Left renal cortex interstitium (tissue), 4 donors: ENCODE measurements at regions not wholly inside any gene's neighbourhood (a gene's known extent, or its start where the extent isn't known, plus 50 kb on each side); places are given as distances from the start of the nearest gene placed in this dataset.

Source experiments
- DNase-seq, 4 donors: peaks; one replicate each; pipeline ENCODE4 v3.0.0-alpha.2; 2013; ENCODE audit warnings: low read depth in 4 of 4, low spot score in 2 of 4, missing footprints in 1 of 4

DNA sequence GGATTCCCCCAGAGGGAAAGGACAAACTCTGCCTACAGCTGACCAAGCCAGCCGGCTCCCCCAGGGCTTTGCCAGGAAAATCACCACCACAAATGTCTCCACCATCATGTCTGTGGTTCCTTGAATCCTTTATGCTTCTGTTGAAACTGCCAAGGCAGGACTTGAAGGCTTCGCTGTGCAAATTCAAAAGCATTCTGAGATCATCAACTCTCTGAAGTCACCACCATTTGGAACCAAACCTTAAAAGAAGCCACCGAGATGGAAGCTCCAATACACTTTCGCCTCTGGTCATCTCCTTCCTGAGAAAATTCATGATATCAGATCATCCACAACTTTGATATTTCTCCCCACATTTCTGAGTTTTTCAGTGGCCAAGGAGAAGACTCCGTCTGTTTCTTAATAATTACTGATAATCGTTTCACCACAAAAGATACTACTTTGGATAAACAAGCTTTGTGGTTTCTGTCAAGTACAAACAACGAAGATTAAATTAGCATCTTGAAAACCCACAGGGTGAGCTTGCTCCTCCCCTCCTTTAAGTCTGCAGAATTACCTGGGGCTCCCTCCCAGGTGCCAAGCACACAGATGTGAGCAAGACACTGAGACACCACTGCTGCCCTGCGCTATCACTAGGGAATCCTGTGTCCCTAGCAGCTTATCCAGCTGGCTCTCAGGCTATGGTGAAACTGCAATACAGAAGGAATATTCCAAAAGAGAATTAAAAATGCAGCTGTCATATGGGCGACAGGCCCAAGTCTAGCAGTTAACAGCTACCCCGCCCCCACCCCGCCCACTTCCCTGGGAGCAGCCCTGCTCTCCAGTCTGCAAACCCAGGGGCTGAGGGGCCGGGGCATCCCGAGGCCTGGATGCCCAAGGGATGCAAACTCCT, 125.0 kb upstream of the TBL1X start:
- DNase-seq, result no peak

DNA sequence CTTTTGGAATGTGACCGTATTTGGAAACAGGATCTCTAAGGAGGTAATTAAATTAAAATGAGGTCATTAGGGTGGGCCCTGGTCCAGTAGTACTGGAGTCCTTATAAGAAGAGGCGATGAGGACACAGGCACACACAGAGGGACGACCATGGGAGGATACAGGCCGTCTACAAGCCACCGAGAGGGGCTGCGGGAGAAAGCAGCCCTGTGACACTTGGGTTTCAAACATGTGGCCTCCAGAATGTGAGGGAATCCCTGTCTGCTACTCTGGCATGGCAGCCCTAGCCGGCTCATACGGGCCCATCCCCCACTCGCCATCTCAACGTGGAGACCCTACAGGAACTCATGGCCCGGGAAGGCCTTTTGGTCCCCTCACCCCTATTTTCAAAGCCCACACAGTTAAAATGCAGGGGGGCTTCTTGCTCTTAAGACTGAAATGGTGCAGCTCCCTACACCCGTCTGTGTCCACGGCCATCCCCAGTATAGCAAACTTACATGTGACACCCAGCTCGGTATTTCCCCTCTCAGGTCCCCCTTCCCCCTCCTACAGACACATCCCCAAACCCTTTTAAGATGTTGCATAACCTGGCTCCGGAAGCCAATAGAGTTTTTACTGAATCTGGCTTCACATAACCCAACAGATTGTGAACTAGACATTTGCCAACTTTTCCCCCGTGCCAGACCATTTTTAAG, 124.1 kb upstream of the TBL1X start:
- DNase-seq, result no peak

DNA sequence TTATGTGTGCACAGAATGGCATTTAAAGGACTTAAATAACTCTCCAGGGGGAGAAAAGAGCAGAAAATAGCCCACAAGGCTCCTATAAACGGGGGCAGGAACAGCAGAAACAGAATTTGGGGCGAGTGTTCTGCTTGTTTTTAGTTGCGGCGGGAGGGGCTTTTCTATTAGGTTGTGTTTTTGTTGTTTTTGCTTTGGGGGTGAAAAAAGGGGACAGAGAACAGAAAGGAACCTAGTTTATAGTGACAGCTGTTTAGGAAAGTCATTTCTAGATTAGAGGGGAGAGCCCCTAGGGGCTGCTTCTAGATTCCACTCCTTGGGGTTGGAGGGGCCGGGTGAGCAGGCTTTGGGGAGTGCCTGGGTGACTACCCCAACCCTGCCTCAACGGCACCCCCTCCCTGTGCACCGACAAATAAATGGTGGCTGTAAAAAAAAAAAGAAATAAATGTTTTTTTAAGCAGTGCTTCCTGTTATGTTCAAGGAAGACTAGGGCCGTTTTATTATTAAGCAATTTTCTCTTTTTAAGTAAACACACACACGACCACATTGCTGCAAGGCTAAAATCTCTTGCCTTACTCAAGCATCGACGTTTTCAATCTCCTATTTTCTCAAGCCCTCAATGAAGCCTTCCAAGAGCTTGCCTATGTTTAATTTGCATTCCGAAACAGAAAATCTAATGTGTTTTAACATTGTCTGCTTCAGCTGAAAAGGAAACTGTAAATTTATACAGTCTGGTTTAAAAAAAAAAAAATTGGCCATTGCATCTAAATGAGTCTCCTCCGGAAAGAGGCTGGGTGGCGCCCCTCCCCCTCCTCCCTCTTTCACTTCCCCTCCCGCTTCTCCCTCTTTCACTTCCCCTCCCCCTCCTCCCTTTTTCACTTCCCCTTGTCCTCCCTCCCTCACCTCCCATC, 123.3 kb upstream of the TBL1X start:
- DNase-seq, result peak in 1 of 4 donors; percentile 43

DNA sequence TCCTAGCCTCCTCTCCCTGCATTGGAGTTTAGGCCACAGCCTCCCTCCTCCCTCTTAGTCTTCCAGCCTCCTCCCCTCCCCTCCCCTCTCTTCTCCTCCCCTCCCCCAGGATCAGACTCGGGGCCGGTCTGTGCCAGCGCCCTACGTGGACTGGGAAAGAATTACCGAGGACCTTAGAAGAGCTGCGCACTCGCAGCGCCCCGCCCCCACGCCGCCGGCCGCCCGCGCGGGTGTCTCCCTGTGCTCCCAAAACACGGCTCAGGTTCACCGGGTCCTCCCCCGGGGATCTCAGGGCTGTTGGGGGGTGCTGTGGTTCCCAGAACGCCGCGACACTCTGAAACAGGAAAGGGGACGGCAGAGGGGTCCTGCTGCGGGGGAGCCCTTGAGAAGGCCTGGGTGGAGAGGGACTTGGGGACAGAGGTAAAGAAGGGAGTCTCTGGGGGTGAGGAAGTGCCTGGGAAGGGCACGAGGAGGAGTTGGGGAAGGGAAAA, 122.3 kb upstream of the TBL1X start:
- DNase-seq, result peak in 2 of 4 donors; percentile 58 to 77

DNA sequence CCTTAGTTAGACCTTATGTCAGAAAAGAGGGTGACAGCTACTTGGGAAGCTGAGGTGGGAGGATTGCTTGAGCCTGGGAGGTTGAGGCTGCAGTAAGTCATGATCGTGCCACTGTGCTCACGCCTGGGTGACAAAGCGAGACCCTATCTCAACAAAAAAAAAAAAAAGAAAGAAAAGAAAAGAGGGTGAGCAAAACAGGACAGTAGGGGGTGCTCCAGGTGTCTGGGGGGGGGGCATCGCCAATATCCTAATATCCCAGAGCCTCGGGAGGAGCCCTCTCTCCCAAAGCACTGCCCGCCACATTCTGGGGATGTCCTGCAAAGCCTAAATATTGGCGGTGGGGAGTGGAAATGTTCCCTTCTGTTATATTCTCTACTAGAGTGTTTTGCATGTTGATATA, 120.9 kb upstream of the TBL1X start:
- no peak for DNase-seq

DNA sequence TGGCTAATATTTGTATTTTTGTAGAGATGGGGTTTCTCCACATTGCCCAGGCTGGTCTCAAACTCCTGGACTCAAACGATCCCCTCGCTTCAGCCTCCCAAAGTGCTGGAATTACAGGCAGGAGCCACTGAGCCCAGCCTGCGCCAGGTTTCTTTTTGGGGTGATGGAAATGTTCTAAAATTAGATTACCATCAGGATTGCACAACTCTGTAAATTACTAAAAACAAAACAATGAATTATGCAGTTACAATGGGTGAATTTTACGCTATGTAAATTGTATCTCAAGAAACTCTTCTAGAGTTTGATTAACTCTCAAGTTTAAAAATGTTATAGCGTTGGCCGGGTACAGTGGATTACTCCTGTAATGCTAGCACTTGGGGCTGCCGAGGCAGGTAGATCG, 118.9 kb upstream of the TBL1X start:
- no peak for DNase-seq

DNA sequence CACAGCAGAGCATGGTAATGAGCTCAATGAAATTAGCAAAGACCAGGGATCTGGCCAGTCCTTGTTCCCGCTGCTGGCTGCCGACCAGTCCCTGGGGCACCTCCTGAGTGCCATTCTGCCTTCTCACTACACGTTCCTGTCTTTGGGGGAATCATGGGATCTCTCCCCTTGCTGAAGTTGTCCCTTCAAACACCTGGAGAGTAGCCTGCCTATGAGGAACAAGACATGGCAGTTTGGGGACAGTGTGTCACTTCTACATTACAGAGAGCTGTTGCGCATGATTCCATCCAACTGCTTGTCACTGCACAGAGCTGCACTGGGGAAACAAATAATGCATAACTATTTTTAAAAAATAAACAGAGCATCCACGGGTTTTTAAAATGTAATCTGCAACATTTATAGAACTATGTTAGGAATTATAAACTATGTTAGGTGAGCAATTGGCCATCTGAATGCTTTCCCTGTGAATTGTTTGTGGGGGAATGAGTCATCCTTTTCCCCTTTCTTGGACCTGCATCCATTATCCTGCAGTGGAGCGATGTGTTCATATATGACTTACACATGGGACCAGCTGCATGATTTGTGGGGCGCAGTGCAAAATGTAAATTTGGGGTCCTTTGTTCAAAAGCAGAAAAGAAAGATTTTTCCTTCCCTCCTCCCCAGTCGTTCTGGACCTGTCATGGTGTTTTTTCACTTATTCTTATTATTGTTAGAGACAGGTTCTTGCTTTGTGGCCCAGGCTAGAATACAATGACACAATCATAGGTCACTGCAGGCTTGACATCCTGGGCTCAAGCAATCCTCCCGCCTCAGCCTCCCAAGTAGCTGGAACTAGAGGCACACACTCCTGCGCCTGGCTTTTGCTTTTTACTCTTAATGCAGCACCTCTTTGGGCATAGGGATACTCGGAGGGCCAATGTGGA, 115.0 kb upstream of the TBL1X start:
- DNase-seq, result no peak

DNA sequence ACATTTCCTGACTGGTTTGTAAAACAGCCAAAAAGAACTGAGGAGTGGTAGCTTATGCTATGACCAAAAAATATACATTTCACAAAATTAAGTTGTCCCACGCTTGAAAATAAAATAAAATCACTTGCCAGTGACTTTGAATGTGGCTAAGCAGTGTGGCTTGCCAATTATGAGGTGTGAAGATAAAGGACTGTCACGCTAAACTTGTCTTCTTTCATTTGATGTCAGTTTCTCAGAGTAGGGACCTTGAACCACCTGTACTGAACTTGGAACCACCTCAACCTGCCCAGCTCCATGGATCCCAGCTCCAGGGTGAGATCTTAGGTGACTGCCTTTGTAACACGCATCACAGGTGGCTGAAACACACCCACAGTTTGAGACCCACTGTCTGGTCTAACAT, 113.7 kb upstream of the TBL1X start:
- DNase-seq, result no peak

DNA sequence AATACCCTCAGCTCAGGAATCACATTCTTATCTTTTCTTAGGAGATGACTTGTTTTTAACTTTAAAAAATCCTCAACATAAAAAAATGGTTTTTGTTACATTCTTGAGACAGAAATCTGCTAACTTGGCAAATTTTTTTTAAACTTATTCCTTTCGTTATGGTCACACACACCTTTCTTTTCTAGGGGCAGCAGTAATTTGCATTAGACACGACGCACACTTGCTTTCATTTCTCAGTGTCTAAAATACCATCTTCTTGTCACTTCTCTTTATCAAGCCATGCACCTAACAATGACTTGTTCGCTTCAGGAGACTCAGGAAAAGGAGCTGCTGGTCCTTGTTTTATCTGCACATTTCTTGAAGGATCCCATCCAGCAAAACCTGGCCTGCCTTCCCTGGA, 112.6 kb upstream of the TBL1X start:
- DNase-seq, result no peak

DNA sequence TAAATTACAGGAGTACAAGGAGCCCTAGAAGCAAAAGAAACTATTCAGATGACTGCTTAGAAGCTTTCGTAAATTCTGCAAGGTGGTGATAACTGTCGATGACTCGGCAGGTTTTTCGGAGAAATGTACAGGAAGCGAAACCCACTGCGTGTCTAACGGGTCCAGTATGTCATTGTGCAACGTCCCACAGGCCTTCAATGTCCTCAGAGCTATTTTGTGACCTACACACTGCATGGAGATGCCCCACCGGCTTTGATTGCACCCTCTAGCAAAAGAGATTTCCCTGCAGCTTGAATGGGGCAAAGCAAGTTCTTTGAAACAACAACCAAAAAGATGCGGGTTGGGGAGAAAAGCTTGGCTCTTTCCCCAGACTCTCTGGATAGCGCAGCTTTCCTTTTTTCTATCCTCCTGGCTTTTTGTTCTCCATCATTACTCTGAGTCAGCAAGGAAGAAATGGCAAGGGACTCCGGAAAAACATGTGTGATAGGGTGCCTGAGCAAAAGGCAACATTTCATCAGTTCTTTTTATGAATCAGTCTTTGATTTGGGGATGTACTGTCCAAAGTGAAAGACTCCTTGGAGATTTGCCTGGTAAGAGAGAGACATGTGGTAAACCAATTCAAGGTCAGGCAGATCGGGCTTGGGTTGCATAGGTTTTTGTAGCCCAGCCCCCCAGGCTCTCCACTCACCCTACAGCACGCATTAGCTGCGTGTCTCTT, 112.0 kb upstream of the TBL1X start:
- DNase-seq, result no peak

DNA sequence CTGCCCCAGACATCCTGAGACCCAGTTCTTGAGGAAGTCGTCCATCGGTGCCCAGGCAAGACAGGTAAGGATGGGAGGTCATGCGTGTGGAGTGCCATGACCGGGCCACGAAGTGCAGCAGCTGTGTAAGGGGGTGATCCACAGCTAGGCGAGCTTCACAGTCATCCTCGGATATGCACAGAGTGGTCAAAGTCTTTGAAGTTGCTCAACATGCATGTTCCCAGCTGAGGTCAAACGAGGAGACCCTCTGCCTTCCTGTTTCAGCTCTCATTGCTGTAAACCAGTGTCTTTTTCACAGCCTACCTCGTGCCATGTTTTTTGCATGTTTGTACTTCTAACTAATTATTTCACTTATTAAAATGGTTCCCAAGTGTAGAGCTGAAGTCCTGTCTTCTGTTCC, 109.9 kb upstream of the TBL1X start:
- DNase-seq, result no peak

DNA sequence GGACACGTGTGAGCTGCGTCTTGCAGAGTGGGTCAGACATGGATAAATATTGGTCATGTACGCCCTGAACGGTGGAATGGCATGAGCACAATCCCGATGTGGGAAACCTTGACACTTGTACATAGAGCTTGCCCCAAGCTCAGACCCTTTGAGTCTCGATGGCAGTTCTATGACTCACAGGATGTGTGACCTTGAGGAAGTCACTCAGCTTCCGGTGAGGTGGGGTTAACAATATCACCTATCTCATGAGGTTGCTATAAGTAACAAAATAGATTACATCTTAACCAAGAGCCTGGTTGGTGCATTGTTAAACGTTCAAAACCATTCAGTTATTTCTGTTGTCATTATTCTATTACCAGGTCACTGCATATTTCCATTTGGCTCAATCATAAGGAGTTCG, 109.1 kb upstream of the TBL1X start:
- no peak for DNase-seq

DNA sequence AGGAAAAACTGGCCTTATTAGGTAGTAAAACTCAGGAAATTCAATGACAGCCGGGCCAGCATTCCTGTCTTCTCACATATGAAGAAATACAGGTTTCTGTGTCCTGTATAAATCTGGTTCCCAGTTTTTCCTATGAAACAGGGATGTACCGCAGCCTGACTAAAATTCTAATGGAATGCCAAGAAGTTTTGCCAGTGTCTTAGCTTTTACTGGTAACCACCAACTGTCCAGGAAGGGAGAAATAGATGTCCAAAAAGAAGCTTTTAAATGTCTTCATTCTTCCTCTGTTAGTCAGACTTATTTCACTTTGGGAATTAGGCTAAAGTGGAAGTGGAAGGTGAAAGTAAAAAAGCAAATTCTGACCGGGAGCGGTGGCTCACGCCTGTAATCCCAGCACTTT, 108.0 kb upstream of the TBL1X start:
- DNase-seq, result no peak

DNA sequence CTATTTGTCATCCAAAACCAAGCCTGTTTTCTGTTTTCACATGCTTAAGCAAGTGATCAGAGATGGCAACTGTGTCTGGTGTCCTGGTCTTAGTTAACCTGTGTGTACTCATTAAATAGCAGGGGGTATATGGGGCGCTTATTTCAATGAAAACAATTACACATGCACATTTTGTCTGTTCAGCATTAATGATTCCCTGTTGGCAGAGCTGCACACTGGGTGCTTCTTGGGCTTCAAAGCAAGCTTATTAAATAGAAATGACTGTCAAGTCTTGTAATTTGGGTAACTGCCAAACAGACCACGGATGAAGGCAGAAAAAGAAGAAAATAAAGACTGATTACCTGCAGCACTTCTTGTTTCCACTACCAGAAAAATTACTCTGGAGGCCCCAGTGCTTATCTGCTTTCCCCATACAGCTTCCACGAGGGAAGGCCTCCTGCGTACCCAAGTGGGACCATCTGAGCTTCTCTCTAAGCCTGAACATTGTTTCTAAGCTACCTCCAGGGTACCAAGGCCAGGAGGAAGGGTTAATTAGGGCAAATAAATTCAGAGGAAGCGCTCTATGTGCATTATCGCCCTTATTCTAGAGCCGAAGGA, 107.2 kb upstream of the TBL1X start:
- DNase-seq, result no peak

DNA sequence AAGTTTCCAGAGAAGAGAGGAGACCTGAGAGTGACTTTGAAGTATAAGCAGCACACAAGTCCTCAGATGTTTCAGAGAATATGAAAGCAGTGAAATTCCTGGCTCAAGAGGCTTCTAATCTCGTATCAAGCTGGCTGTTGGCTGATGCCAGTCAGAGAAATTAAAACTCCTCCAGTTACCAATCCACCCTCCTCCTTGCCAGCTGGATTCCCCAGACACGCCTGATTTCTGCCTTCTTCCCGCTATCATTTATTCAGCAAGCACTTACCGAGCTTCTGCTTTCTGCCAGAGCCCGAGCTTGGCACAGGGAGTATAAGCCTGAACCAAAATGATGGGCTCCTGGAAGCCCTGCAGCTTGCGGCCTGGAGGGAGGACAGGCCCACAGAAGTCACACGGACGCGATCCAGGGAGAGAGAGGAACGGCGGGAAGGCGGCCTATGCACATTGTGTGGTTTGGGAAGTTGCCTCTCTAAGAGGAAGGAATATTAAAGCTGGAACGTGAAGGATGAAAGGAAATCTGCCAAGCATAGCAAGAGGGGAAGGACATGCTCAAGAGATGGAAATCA, 102.4 kb upstream of the TBL1X start:
- DNase-seq, result no peak

DNA sequence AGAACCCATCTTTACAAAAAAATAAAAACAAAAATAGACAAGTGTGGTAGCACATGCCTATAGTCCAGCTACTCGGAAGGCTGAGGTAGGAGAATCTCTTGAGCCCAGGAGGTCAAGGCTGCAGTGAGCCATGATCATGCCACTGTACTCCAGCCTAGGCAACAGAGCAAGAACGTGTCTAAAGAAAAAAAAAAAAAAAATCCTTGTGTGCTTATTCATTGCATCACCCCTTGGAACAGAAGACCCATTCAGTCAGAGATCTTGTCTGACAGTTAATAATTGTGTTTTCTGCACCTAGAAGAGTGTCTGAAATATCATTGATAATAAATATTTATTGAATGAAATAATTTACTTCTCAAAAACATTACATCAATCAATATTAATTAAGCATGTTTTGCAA, 97.4 kb upstream of the TBL1X start:
- DNase-seq, result no peak

DNA sequence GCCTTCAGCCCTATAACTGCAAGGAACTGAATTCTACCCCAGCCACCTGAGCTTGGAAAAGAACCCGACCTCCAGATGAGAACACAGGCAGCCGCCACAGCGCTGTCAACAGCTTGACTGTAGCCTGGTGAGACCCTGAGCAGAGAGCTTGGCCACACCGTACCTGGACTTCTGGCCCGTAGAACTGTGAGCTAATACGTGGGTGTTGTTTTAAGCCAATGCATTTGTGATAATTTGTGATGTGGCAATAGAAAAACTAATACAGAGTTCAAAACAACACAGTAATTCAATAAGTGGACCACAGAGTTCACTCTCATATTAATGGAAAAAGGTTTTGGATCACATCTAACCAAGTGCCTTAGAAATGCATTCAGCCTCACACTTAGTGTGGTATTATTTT, 96.6 kb upstream of the TBL1X start:
- no peak for DNase-seq

DNA sequence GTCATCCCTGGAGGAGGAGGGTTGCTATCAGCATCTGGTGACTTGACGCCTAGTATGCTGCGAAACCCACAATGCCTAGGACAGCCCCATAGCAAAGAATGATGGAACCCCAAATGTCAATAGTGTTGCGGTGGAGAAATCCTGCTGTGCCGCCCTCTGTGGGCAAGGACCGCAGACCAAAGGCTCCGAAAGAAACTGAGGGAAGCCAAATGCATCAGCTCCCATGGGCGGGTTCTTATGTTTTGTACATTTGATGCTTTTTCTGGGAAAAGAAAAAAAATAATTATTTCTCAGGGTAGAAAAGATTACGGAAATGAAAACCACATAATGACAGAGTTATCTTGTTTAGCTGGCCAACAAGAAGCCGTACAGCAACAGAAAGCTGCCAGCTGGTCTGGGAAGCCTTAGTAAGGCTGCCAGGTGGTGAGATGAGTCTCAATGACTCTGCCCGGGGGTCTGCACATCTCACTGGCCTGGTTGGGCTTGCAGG, 95.0 kb upstream of the TBL1X start:
- DNase-seq, result no peak
